Activated B cell treated with CpG ODN at 0.5 μM for 24 hours (primary cell): ENCODE measurements at regions not wholly inside any gene's neighbourhood (a gene's known extent, or its start where the extent isn't known, plus 50 kb on each side); places are given as distances from the start of the nearest gene placed in this dataset.

Source experiments
- ATAC-seq: fragments of 200-7000 bp; cut with Tn5 transposase; one replicate; pipeline ENCODE4 v1.10.0; 2021; ENCODE audit warnings: low read depth, mild to moderate bottlenecking, moderate library complexity
- CTCF ChIA-PET: fragments of 350-600 bp; sonication (Branson Sonifier 250); formaldehyde crosslinking; loops from one replicate; lab custom pipeline; 2021; ENCODE audit warnings: antibody characterized with exemption; lab: Charles Lee
- POLR2A ChIA-PET: fragments of 350-600 bp; sonication (Branson Sonifier 250); formaldehyde crosslinking; loops from one replicate; lab custom pipeline; 2021; ENCODE audit warnings: antibody characterized with exemption; lab: Charles Lee
- DNase-seq: peaks from one replicate; pipeline ENCODE4 v3.0.0; 2022
- H3K27ac Mint-ChIP-seq: one replicate; pipeline ENCODE4 v1.8.0; 2020; ENCODE audit warnings: mixed read lengths
- H3K27me3 Mint-ChIP-seq: one replicate; pipeline ENCODE4 v1.8.0; 2021; ENCODE audit warnings: mixed read lengths
- H3K36me3 Mint-ChIP-seq: one replicate; pipeline ENCODE4 v1.8.0; 2021; ENCODE audit warnings: low read depth, mixed read lengths
- H3K4me1 Mint-ChIP-seq: one replicate; pipeline ENCODE4 v1.8.0; 2021; ENCODE audit warnings: mixed read lengths
- H3K4me3 Mint-ChIP-seq: one replicate; pipeline ENCODE4 v1.8.0; 2020; ENCODE audit warnings: mild to moderate bottlenecking, mixed read lengths
- H3K9me3 Mint-ChIP-seq: one replicate; pipeline ENCODE4 v1.8.0; 2020; ENCODE audit warnings: mixed read lengths
- CTCF ChIP-seq: fragments of 200-600 bp; IDR thresholded peaks from one replicate; pipeline ENCODE4 v1.8.0; 2022; ENCODE audit warnings: antibody characterized with exemption, mild to moderate bottlenecking
- intact Hi-C: fragments of 100-400 bp; cut with micrococcal nuclease; formaldehyde crosslinking; loops from one replicate; pipeline ENCODE4 v1.15.1; 2024

DNA sequence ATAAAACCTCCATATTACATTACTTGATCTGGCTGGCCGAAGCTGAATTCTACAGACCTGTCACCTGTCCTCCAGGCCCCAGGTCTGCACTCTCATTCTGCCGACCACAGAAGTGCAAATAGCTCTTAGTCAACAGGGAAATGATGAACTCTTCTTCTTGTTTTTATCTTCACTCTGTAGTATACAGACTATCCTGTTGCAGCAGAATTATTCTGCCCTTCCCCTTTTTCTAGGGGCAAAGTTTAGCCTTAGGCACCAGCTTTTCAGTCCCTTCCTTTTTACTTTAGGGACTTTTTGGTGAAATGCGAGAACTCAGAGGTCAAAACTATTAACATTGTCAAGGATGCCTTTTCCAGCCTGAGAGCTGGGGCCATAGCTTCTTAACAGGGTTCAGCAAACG lies 229.6 kb upstream of the EGLN3 start:
- POLR2A ChIA-PET = no interaction called here

DNA sequence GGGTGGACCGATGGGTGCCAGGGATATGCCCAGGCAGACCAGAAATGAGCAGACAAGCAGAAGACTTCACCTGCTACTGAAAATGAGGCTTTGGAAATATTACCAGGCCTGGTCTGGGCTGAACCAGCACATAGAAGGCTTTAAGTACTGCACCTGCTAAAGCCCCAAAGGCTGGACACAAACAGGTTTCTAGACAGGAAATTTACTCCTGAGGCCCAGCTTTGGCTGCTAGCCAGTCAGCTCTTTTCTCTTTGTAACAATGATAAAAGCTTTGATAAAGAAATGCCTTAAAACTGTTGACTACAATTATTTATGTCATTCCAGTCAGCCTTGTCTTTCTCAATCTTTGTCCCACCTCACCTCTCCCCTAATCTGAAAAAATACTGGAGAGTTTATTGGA lies 228.9 kb upstream of the EGLN3 start:
- no peak overlapping the region for H3K27ac Mint-ChIP-seq
- ChIA-PET CTCF (no interaction called here), POLR2A (no interaction called here)
- ATAC-seq = no peak
- no peaks in the 10 kb centered on the region for H3K36me3 Mint-ChIP-seq
- DNase-seq = no peak
- no peaks in the 10 kb centered on the region for H3K27me3 Mint-ChIP-seq
- TF ChIP-seq CTCF = no peak
- H3K4me1 Mint-ChIP-seq = peaks cover 9% of the 10 kb centered on the region
- H3K4me3 Mint-ChIP-seq = no peak overlapping the region
- no peaks in the 10 kb centered on the region for H3K9me3 Mint-ChIP-seq
- intact Hi-C loops = no loop called here

More for the DNA sequence above, 229.6 kb upstream of the EGLN3 start:
- Mint-ChIP-seq H3K27ac (no peak overlapping the region), H3K9me3 (no peaks in the 10 kb centered on the region), H3K4me3 (no peak overlapping the region), H3K4me1 (peaks cover 8% of the 10 kb centered on the region), H3K27me3 (no peaks in the 10 kb centered on the region), H3K36me3 (no peaks in the 10 kb centered on the region)
- intact Hi-C loops = no loop called here
- ATAC-seq (no peak), DNase-seq (no peak)
- no peak for TF ChIP-seq CTCF
- CTCF ChIA-PET = no interaction called here

DNA sequence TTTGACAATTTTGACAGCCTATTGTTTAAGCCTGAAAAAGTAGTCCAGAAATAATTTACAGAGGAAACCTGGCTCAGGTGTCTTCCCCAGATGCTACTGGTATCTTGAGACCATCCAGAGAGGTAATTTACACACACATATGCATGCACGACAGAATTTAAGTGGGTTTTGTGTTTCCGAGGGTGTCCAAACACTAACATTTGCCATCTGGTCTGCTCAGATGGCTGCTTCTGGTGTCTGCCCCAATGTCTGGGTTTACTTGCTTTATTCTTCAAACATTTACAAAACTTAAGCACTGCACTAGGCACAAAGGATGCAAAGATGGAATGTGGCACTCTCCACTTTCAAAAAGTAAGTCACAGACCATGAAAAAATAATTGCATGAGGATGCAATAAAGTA lies 226.6 kb upstream of the EGLN3 start:
- H3K9me3 Mint-ChIP-seq = no peaks in the 10 kb centered on the region
- no peak overlapping the region for H3K4me3 Mint-ChIP-seq
- intact Hi-C loops = no loop called here
- H3K27ac Mint-ChIP-seq = no peak overlapping the region
- H3K36me3 Mint-ChIP-seq = no peaks in the 10 kb centered on the region
- ATAC-seq = no peak
- H3K27me3 Mint-ChIP-seq = no peaks in the 10 kb centered on the region
- ChIA-PET POLR2A (no interaction called here), CTCF (no interaction called here)
- DNase-seq = no peak
- H3K4me1 Mint-ChIP-seq = peaks cover 9% of the 10 kb centered on the region
- no peak for TF ChIP-seq CTCF

- intact Hi-C loops = no loop called here
- DNase-seq (no peak), ATAC-seq (no peak)
- Mint-ChIP-seq H3K27me3 (no peaks in the 10 kb centered on the region), H3K4me1 (peaks cover 9% of the 10 kb centered on the region), H3K27ac (no peak overlapping the region), H3K9me3 (no peaks in the 10 kb centered on the region), H3K36me3 (no peaks in the 10 kb centered on the region), H3K4me3 (no peak overlapping the region)
- POLR2A ChIA-PET = no interaction called here
- TF ChIP-seq CTCF = no peak
- CTCF ChIA-PET = no interaction called here
Measured at GRCh38 chr14:34175574-34175973, 224.7 kb upstream of the EGLN3 start.

DNA sequence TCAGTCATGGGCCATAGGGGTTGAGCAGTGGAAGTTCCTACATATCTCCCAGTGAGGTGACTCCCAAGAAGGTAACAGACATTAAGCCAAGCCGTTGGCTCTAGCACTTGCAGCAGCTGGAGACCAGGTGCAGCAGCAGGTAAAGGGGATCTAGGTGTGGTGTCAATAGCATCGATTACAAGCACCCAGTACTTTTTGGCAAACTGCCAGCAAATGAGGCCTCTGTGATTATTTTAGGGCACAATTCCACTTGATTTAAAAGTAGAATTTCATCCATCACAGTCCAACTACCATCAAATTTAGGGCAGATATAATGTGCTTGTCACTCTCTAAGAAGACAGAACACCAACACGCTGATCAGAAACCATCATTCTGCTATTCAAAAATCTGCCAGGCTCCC lies 224.1 kb upstream of the EGLN3 start:
- ATAC-seq (no peak), DNase-seq (no peak)
- no peaks in the 10 kb centered on the region for H3K27me3 Mint-ChIP-seq
- H3K4me3 Mint-ChIP-seq = no peak overlapping the region
- POLR2A ChIA-PET = no interaction called here
- no peaks in the 10 kb centered on the region for H3K9me3 Mint-ChIP-seq
- H3K27ac Mint-ChIP-seq = no peak overlapping the region
- no peaks in the 10 kb centered on the region for H3K36me3 Mint-ChIP-seq
- TF ChIP-seq CTCF = no peak
- intact Hi-C loops = no loop called here
- H3K4me1 Mint-ChIP-seq = peaks cover 9% of the 10 kb centered on the region
- CTCF ChIA-PET = no interaction called here
